ENCODE measurements at regions not wholly inside any gene's neighbourhood (a gene's known extent, or its start where the extent isn't known, plus 50 kb on each side); places are given as distances from the start of the nearest gene placed in this dataset.
A peak's percentile ranks its signal among the peaks of the same experiment; 100 is the strongest.

- ChIA-PET POLR2A (no interaction called here), CTCF (ENCODE audit: low intra/inter-chr PET ratio, low total read pairs) (no interaction called here)
- H3K9me3 ChIP-seq (ENCODE audit: low read length), result no peaks in the 10 kb centered on the region
- H2AFZ ChIP-seq (ENCODE audit: low read length), result peak overlapping the region; percentile 25
- peak overlapping the region in 1 of 3 experiments; percentile 11; a peak in 1 of 6 replicates for H3K4me3 ChIP-seq (replicated peaks in 1 of 3; ENCODE audit: insufficient read depth in 1 of 3, low read depth in 2 of 3, low read length in 3 of 3)
- H3K27me3 ChIP-seq (ENCODE audit: control insufficient read depth in 1 of 2, insufficient read depth in 2 of 2, low read length in 2 of 2), result no peaks in the 10 kb centered on the region
- H3K79me2 ChIP-seq (ENCODE audit: insufficient read depth, low read length), result no peaks in the 10 kb centered on the region
- no peaks in the 10 kb centered on the region for H4K20me1 ChIP-seq (ENCODE audit: insufficient read depth, low read length)
- H3K4me1 ChIP-seq (ENCODE audit: insufficient read depth, low read length), result peaks cover 27% of the 10 kb centered on the region
- DNase-seq (ENCODE audit: low spot score) (no peak), FAIRE-seq (no peak), ATAC-seq (peak; percentile 75)
- 44% methylated on average over 1 of the region's 2 CpGs for WGBS (ENCODE audit: low lambda C conversion rate)
- H3K4me2 ChIP-seq (ENCODE audit: low read depth, low read length), result peak overlapping the region; percentile 50
- TF ChIP-seq EEA1 (CRISPR knock-in tag; IDR thresholded peaks at IDR 0.05; ENCODE audit: borderline replicate concordance) (no peak), JUNB (CRISPR knock-in tag; IDR thresholded peaks at IDR 0.05; ENCODE audit: borderline replicate concordance) (no peak), POLR2AphosphoS2 (IDR thresholded peaks at IDR 0.05; ENCODE audit: low read depth, low read length) (no peak), SRSF1 (optimal IDR thresholded peaks at IDR 0.05; ENCODE audit: low read depth, low read length) (no peak), ZNF292 (CRISPR knock-in tag; IDR thresholded peaks at IDR 0.05; ENCODE audit: borderline replicate concordance, low read depth) (0 out of 2 replicates have a peak, but pooled peaks have one; percentile 33), SATB2 (CRISPR knock-in tag; IDR thresholded peaks at IDR 0.05) (no peak), MAF1 (CRISPR knock-in tag; IDR thresholded peaks at IDR 0.05; ENCODE audit: borderline replicate concordance) (no peak), CBFB (CRISPR knock-in tag; IDR thresholded peaks at IDR 0.05) (no peak)
- TF ChIP-seq, protein P1, sequence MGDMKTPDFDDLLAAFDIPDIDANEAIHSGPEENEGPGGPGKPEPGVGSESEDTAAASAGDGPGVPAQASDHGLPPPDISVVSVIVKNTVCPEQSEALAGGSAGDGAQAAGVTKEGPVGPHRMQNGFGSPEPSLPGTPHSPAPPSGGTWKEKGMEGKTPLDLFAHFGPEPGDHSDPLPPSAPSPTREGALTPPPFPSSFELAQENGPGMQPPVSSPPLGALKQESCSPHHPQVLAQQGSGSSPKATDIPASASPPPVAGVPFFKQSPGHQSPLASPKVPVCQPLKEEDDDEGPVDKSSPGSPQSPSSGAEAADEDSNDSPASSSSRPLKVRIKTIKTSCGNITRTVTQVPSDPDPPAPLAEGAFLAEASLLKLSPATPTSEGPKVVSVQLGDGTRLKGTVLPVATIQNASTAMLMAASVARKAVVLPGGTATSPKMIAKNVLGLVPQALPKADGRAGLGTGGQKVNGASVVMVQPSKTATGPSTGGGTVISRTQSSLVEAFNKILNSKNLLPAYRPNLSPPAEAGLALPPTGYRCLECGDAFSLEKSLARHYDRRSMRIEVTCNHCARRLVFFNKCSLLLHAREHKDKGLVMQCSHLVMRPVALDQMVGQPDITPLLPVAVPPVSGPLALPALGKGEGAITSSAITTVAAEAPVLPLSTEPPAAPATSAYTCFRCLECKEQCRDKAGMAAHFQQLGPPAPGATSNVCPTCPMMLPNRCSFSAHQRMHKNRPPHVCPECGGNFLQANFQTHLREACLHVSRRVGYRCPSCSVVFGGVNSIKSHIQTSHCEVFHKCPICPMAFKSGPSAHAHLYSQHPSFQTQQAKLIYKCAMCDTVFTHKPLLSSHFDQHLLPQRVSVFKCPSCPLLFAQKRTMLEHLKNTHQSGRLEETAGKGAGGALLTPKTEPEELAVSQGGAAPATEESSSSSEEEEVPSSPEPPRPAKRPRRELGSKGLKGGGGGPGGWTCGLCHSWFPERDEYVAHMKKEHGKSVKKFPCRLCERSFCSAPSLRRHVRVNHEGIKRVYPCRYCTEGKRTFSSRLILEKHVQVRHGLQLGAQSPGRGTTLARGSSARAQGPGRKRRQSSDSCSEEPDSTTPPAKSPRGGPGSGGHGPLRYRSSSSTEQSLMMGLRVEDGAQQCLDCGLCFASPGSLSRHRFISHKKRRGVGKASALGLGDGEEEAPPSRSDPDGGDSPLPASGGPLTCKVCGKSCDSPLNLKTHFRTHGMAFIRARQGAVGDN (CRISPR knock-in tag; IDR thresholded peaks at IDR 0.05), result 0 out of 2 replicates have a peak, but pooled peaks have one; percentile 18
- H3K9ac ChIP-seq (ENCODE audit: insufficient read depth, low read depth, low read length), result no peak overlapping the region
- no peaks in the 10 kb centered on the region for H3K36me3 ChIP-seq (replicated peaks in 1 of 2; ENCODE audit: control insufficient read depth in 1 of 2, insufficient read depth in 2 of 2, low read length in 2 of 2)
- in situ Hi-C loops (cut with HindIII; ENCODE audit: extremely low pct_ligation_motif_present, low pct_unique_long_range_greater_than_20kb) (no loop called here), intact Hi-C loops (cut with micrococcal nuclease; ENCODE audit: unreplicated experiment) (no loop called here)
- no TSS peak for BruUV-seq (replicated peaks)
- H3K27ac ChIP-seq (ENCODE audit: extremely low read length, insufficient read depth, low read length), result no peak overlapping the region
Measured at GRCh38 chr21:15327637-15328265, 263.0 kb upstream of the NRIP1 start.
